Activated CD8-positive, alpha-beta memory T cell treated with anti-CD3 and anti-CD28 coated beads for 48 hours (primary cell): ENCODE measurements at regions not wholly inside any gene's neighbourhood (a gene's known extent, or its start where the extent isn't known, plus 50 kb on each side); places are given as distances from the start of the nearest gene placed in this dataset.

Experiments
- DNase-seq, 3 experiments: peaks; one replicate each; pipeline ENCODE4 v3.0.0-alpha.2; 2020; ENCODE audit warnings: low read depth in 2 of 3, low spot score in 2 of 3

DNA sequence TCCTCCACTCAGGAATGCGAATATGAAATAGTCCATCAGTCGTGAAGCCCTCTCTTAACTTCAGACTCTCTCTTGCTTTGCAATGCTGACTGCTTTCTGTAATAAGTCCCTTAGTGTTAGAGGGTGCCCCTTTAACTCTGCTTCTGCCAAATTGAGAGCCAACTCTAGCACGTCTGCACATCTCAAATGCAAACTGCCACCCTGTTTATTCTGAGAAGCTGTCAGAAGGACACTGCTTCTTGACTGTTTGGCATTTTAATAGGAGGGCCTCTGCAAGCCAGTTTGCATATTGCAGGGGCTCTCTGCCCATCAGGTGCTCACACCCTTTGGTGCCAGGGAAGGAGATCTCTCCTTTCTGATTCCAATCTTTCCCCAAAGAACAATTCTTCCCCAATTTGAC lies 589.8 kb upstream of the CDH4 start:
- no peak for DNase-seq

DNA sequence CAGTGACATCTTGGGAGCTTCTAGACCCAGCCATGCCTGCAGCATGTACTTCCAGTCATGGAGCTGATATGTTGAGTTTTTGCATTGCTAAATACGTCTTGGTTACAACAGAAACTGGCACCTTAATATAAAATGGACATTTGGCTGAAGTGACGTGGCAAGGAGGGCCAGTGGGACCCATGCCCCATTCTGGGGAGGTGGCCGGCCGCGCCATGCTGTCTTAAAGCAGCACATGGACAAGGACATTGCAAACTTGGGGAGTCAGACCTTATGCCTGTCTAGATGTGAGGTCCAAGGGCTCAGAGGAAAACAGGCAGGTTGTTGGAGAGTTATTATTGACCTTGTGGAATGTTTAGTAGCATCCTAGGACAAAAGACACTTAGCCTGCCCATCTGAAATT lies 588.0 kb upstream of the CDH4 start:
- no peak for DNase-seq

DNA sequence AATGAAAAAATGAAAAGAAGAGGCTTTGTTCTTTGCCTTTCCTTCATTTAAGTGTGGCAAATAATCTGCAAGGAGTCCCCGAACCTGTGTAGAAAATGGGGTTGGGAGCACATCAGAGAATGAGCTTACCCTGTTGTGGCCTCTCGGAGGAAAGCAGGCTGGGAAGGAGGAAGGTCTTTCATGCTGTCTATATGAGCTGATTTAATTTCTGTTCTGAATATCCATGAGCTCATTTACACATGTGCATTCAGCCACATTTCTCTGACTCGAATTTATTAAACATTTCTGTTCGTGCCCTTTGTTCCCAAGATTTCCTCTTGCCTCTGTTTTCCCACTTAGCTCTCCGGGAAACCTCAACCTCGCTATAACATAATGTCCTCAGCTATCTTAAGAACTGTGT lies 584.4 kb upstream of the CDH4 start:
- no peak for DNase-seq

DNA sequence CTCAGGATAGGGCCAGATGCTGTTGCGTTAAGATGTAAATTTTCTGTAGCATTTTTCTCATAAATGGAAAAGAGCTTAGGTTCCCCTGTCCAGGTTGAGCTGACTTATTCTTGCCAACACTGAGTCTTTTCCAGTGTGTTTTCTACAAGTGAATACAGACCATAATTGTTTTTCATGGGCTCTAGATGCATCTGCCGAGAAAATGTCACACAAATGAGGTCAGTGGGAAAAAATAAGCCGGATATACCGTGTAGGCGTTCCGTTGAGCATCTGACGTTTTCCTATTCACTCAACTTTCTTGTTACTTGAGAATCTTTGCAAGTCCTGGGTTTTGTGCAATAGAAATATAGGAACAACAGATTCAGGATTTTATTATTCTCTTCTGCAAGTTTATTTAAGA lies 582.9 kb upstream of the CDH4 start:
- DNase-seq, result no peak

DNA sequence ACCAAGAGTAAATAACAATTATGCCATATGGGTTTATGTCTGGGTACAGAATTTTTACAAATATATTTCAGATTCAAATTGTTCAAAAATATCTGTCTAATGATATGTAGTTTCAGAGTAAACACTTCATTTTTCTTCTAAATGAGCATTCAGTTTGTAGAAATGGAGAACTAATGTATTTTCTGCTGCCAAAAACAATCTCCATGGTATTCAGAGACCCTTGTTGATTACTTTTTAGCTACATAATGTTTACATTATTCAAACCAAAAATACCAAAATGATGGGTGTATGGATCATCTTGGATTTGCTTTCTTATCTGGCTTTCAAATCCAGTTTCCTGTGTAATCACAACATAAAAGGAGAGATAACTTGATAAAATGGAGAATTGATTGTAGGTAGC lies 576.0 kb upstream of the CDH4 start:
- DNase-seq, result no peak

DNA sequence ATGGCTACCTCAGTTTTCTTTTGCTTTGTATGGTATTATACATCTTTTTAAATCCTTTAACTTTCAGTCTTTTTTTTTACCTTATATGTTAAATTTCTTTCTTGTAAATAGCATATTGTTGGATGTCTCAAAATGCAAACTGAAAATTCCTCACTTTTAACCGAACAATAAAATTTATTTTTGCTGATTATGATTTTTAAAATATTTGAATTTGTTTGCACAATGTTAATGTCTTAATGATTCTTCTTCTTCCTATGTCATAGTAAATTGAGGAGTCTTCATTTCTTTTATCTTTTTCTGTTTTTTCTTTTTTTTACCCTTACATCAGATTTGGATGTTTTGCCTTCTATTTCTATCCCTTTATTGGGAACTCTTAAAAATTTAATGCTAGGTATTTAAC lies 574.2 kb upstream of the CDH4 start:
- no peak for DNase-seq

DNA sequence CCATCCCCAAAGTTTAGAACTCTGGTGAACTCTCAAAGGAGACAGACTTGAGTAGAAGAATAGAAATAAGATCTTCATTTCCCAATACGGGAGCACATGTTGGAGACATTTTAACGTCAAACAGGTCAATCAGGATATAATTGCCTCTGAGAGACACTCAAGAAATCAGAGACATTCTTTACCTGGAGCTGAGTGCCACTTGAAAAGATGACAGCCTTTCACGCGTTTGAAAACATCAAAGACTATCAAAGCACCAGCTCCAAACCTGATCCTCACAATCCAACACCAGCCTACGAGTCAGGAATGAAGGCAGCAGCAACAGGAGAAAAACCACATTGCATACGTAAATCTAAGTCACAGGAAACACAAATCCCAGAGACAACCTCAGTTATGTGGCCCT lies 571.5 kb upstream of the CDH4 start:
- no peak for DNase-seq

DNA sequence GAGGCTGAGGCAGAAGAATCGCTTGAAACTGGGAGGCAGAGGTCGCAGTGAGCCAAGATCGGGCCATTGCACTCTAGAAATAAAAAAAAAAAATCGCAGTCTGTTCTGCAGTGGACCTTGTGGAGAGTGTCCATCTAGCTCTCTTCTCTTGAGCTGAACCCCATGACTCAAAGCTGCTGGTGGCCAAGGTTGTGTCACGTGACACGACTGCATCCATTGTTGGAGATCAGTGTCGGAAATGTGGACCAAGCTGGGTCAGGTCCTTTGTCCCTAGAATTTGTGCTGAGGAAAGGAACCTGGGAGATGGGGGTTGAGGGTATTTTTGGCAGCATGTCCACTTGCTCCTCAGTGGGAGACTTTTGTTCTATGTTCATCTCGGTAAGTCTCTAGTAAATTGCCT lies 564.8 kb upstream of the CDH4 start:
- no peak for DNase-seq

DNA sequence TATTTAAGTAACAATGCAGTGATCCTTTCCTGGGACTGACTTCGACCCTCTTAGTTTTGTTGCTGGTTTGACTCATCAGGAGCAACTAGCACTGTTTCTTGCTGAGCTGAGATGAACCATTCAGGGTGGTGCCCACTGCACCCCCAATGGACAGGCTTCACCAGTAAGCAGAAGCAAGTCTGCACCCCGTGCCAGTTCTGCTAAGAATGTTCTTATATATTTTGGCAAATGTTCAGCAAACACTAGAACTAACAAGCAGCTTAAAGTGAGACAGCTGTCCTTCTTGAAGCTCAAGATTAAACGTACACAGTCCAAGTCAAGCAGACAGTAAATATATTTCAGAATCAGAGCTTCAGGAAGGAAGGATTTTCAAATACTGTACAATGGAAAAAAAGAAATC lies 561.3 kb upstream of the CDH4 start:
- no peak for DNase-seq

DNA sequence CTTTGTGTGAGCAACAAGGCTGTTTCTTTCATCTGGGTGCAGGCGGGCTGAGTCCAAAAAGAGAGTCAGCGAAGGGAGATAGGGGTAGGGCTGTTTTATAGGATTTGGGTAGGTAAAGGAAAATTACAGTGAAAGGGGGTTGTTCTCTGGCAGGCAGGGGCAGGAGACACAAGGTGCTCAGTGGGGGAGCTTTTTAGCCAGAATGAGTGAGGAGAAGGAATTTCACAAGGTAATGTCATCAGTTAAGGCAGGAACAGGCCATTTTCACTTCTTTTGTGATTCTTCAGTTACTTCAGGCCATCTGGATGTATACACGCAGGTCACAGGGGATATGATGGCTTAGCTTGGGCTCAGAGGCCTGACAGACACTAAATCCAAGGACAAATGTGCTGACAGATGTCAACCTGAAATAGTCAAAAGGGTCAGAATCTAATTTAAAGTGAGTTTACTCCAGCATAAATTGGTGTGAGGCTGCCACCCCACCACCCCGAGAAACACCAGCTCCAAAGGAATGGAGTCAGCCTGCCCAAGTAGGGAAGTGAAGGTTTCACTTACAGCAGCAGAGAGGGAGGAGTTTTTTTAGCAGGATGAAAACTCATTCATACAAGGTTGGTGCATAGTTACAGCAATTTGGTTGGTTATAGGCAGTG lies 560.0 kb upstream of the CDH4 start:
- no peak for DNase-seq

DNA sequence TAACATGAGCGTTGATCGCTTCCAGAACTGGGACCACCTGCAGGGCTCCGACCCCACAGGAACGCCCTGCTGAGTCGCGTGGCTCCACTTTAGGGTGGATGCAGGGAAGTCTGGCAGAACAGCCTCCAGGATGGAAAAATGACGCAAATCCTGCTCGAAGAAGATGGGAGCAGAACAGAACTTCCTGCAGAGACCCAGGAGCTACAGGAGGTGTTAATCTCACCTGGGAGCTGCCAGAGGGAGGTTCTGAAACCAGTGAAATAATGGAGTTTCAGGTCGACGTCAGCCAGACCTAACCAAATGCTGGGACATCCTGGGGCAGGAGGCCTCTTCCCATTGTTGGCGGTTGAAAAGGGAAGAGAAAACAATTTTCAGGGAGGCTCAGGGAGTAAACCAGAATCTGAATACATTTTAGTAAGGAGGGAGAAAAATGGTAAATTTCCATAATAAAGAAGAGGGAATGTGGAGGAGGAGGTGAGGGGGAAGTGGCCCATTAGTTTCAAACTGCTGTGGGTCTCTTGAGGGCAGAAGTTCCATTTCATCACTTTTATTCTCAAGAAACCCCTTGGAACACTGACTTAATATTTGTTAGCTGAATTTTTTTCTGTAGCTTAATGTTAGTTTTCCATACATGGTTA lies 558.4 kb upstream of the CDH4 start:
- no peak for DNase-seq

DNA sequence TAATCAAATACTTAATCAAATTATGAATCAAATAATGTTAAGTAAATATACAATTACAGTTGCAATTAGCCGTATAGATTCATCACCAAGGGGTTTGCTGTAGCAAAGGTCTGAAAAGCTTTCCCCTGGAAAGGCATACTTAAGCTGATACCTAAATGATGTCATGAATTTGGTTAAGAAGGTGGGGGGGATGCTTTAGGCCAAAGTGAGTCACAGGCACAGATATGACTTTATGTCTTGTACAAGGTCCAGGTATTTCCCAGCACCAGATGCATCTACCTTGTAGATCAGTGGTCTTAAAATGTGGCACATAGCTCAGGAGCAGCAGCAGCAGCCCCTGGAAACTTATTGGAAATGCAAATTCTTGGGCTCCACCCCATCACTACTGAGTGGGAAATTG lies 557.3 kb upstream of the CDH4 start:
- DNase-seq, result no peak

DNA sequence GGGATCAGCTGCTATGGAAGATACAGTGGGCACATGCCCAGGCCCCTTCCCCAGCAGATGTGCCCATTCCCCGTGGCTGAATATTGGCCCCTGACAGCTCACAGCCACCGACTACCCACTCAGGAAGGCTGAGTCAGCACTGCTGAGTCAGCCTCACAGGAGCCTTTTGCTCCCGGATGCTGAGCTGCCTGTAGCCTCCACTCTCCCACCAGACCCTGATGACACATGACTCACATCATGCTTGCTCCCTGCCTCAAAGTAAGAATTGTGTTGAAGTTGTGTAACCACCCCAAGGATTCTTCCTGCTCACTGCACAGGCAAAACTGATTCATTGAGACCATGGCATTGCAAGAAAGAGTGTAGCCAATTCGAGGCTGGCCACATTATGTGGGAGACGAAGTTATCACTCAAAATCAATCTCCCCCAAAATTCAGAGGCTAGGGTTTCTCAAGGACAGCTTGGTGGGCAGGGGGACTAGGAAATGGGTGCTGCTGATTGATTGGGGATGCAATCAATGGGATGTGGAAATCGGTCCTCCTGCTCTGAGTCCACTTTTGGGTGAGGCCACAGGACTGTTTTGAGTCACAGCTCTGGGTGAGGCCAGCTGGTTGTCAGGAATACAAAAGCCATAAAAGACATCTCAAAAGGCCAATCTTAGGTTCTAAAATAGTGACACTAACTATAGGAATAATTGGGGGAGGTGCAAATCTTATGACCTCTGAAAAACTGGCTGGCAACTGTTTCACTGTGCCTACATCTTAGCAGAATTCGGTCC lies 556.6 kb upstream of the CDH4 start:
- peak in 1 of 3 experiments; percentile 2 for DNase-seq

DNA sequence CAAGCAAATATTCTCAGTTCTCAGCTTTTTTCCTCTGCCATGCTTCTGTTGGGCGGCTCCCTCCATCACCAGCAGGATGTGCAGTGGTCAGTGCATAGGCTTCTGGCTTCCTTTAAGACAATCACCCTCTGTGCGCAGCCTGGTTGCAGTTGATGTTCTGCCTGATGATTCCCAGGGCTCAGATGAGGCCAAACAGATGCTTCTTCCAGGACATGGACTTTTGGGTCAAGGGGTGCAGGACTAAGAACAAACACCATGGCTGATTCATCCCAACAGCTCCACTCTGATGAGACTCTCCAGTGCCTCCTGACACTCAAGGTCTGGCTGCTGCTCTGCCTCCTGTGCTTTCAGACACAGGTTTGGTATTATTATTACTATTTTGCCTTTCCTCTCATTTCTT lies 554.8 kb upstream of the CDH4 start:
- DNase-seq, result no peak

DNA sequence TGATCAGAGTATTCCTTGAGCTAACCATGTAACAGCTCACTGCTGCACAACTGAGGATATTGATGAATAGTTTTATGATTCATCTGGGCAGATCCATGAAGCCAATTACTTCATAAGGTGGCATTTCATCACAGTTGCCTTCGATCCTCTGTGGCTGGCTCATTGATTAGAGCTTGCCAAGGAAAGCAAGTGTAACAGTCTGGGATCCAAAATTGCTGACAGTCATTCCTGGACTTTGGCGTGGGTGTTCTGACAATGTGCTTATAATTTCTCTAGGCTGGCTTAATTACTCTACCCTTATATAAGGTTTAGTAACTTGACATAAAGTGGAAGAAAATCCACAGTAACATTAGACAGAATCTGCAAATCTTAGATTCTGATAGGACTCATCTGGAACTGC lies 551.3 kb upstream of the CDH4 start:
- no peak for DNase-seq

DNA sequence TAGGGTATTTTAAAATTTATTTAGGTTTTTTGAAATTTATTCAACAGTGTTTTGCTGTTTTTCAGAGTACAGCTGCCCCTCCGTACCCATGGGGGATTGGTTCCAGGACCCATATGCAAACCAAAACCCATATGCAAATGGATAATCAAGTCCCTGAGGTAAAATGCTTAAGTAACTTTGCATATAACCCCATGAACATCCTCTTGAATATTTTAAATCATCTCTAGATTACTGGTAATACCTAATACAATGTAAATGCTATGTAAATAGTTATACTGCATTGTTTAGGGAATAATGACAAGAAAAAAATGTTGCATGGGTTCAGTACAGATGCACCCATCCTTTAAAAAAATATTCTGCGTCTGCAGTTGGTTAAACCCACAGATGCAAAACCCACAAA lies 547.9 kb upstream of the CDH4 start:
- DNase-seq, result no peak

DNA sequence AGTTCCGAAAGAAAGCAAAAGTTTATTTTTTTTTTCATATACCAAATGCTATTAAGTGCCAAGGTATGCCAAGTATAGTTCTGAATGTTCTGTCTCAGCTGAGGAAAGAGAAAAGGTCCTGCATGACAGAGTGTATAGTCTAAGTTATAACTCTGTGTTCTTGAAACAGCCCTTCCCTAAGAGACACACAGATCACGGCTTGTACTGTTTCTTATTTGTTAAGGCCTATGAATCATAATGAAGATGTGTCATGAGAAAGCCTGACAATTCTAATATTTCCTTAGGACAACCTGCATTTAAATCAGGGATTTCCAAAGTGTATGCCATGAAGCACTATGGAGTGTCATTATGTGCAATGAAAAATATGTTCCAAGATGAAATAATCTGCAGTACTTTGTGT lies 538.7 kb upstream of the CDH4 start:
- no peak for DNase-seq

DNA sequence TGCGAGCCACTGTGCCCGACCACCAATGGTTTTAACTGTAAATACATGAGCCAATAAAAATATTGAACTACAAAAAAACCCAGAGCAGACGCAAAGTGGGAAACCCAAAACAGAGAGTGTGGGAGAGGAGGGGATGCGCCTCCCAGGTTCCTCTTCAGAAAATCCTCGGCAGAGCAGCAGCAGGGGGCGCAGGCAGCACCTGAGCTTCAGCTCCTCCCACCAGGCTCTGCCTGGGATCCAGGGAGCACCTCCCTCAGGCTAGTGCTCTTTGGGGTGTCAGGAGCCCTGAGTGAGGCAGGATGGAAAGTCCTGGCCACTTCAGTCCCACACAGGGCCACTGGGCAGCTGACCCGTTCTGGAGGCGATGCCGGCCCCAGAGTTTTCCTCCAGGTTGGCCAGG lies 536.9 kb upstream of the CDH4 start:
- DNase-seq, result no peak

DNA sequence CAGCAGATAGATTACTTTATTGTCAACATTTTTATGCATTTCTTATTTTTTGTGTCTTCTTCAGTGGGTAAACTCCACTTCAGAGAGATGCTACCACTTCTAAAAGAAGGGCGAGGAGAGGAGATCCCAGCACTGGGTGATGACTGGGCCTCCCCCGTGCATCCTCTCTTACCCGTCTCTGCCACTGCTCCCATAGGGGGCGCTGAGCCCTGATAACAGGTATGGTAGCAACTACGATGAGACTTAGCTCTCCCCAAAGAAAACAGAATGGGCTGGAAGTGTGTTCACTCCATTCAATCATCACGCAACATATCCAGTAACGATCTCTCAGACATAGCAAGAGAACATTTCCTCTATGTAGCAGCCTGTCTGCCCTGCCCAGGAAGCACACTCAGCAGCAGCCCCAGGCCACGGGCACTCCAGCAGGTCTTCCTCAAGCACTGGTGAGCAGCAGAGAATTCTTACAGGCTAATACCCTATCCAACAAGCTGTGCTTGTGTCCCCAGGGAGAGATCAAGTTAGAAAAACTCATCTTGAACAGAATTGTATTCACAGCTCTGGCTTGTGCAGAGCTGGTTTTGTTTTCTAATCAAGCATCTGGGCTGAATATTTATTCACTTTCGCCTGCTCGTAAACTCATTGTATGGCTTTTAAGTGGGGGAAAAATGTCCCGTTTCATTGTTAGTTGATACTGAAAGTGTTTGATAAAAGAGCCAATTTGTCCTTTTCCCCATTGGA lies 533.1 kb upstream of the CDH4 start:
- no peak for DNase-seq

DNA sequence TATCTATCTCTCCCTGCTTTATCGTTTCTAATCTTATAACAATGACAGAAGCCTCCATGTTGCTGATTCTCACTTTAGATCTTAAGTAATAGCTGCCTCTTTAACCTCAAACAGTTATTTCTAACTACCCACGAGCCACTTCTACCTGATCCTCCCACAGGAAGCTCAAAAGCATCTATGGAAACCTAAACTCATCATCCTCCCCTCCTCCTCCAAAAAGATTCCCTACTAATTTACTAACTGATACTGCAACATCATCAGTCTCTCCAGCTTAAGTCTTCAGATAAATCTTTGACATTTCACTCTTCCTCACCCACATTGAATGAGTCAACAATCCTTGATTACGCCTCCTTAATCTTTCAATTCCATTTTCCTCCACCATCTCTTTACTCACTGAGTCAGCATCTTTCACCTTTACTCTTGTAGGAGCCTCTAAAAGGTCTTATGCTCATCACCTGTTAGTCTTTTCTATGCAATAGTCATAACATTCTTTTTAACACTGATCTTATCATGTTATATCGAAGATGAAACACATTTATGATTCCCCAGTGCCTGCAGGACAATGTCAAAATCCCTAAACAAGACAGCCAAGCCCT lies 526.7 kb upstream of the CDH4 start:
- DNase-seq, result no peak

DNA sequence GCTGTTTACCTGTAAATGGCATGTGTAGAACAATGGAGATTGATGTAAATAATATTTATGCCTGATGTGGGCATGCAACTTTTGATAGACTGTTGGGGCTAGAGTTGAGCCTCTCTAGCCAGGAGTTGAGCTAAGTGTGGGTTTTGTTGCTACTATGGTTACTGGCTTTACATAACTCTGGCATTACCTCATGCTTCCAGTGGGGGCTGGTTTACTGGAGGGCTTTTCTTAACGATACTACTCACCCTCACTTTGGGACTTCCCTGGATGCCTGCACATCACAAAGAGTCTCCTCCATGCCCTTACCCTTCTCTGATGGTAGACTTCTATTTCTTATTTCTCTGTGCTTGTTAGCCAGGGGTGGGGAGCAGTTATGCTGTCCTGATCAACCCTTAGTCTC lies 524.6 kb upstream of the CDH4 start:
- DNase-seq, result no peak

DNA sequence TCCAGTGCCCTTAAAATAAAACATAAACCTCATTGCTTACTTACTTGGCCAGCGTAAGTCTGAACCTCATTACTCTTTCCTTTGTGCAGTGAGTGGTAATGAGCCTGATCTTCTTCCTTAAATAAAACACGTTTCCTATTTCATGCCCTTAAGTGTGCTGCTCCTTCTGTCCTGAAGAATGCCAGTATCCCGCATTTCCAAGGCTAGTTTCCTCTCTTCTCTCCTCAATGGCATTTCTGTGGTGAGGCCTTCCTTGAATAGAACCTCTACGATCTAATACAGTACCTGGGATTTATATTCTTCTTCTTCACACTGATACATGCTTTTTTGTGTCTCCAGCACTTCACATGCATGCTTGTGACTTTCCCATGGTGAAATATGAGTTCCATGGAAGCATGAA lies 523.4 kb upstream of the CDH4 start:
- DNase-seq, result no peak
